ENCODE measurements at regions not wholly inside any gene's neighbourhood (a gene's known extent, or its start where the extent isn't known, plus 50 kb on each side); places are given as distances from the start of the nearest gene placed in this dataset.

GRCh38 chr5:72656756-72657513 is 149.7 kb upstream of the ZNF366 start:
- 81 to 92% methylated on average over 2 of the region's 2 CpGs for WGBS, 2 donors

GRCh38 chr5:72656331-72656730 is 149.1 kb upstream of the ZNF366 start:
- ATAC-seq (no peak), DNase-seq (no peak), FAIRE-seq (no peak)
- intact Hi-C loops (cut with DNase I): no loop called here
- Histone ChIP-seq H3K27ac (no peak overlapping the region), H3K27me3 (no peaks in the 10 kb centered on the region), H3K4me1 (no peaks in the 10 kb centered on the region), H3K9me3 (no peaks in the 10 kb centered on the region), H3K36me3 (no peaks in the 10 kb centered on the region), H3K4me3 (no peak overlapping the region)
- WGBS, 2 donors: 82 to 83% methylated on average over 4 of the region's 4 CpGs
- no peak for TF ChIP-seq CTCF (IDR thresholded peaks at IDR 0.05)

More at GRCh38 chr5:72656756-72657513, 149.7 kb upstream of the ZNF366 start:
- ATAC-seq (no peak), DNase-seq (no peak), FAIRE-seq (no peak)
- no peak for TF ChIP-seq CTCF (IDR thresholded peaks at IDR 0.05)
- no peak overlapping the region for H3K4me3 ChIP-seq
- no peaks in the 10 kb centered on the region for H3K4me1 ChIP-seq
- H3K27me3 ChIP-seq: no peaks in the 10 kb centered on the region
- no peaks in the 10 kb centered on the region for H3K9me3 ChIP-seq
- intact Hi-C loops (cut with DNase I): no loop called here
- H3K27ac ChIP-seq: no peak overlapping the region
- no peaks in the 10 kb centered on the region for H3K36me3 ChIP-seq

GRCh38 chr5:72654231-72654630 is 147.0 kb upstream of the ZNF366 start:
- 74 to 82% methylated on average over 2 of the region's 2 CpGs for WGBS, 2 donors
- no peaks in the 10 kb centered on the region for H3K27me3 ChIP-seq
- H3K4me1 ChIP-seq: no peaks in the 10 kb centered on the region
- no peak for FAIRE-seq
- ATAC-seq: no peak
- H3K9me3 ChIP-seq: no peaks in the 10 kb centered on the region
- no peaks in the 10 kb centered on the region for H3K36me3 ChIP-seq
- no peak for TF ChIP-seq CTCF (IDR thresholded peaks at IDR 0.05)
- no peak overlapping the region for H3K27ac ChIP-seq
- no peak for DNase-seq
- intact Hi-C loops (cut with DNase I): no loop called here
- no peak overlapping the region for H3K4me3 ChIP-seq

GRCh38 chr5:72653586-72653985 is 146.4 kb upstream of the ZNF366 start:
- H3K4me1 ChIP-seq: no peaks in the 10 kb centered on the region
- no peaks in the 10 kb centered on the region for H3K9me3 ChIP-seq
- no peaks in the 10 kb centered on the region for H3K36me3 ChIP-seq
- ATAC-seq: no peak
- no peak overlapping the region for H3K27ac ChIP-seq
- intact Hi-C loops (cut with DNase I): no loop called here
- 67 to 70% methylated on average over 2 of the region's 2 CpGs for WGBS, 2 donors
- no peak overlapping the region for H3K4me3 ChIP-seq
- no peak for TF ChIP-seq CTCF (IDR thresholded peaks at IDR 0.05)
- no peak for FAIRE-seq
- H3K27me3 ChIP-seq: no peaks in the 10 kb centered on the region
- no peak for DNase-seq

GRCh38 chr5:72651779-72652178 is 144.6 kb upstream of the ZNF366 start:
- intact Hi-C loops (cut with DNase I): no loop called here
- H3K27me3 ChIP-seq: no peaks in the 10 kb centered on the region
- no peaks in the 10 kb centered on the region for H3K4me1 ChIP-seq
- FAIRE-seq (no peak), ATAC-seq (no peak), DNase-seq (no peak)
- H3K4me3 ChIP-seq: no peak overlapping the region
- no peak overlapping the region for H3K27ac ChIP-seq
- no peaks in the 10 kb centered on the region for H3K9me3 ChIP-seq
- H3K36me3 ChIP-seq: no peaks in the 10 kb centered on the region
- TF ChIP-seq CTCF (IDR thresholded peaks at IDR 0.05): no peak
